Left lobe of liver (tissue), 2 donors: ENCODE measurements at regions not wholly inside any gene's neighbourhood (a gene's known extent, or its start where the extent isn't known, plus 50 kb on each side); places are given as distances from the start of the nearest gene placed in this dataset.
"Not testable (repeated sequence)": the region's sequence is repeated elsewhere in the genome, so short reads cannot be mapped to it uniquely, and the experiment has no call there.

ENCODE experiments used
- ATAC-seq: fragments of 200-7000 bp; cut with Tn5 transposase; one replicate; pipeline ENCODE4 v1.9.1; 2020; ENCODE audit warnings: mild to moderate bottlenecking, moderate library complexity
- DNase-seq: peaks from one replicate; pipeline ENCODE4 v3.0.0-alpha.2; 2020; ENCODE audit warnings: low spot score
- donor health status: DM: no; HTN: no; CAD: no; lungs with moderate emphysema.
- donor health status: DM: no; HTN: yes; CAD: no.

GRCh38 chr9:29270400-29270799 lies 1697.1 kb upstream of the C9orf72 start:
- not testable (repeated sequence) for DNase-seq, ATAC-seq

- no peak for DNase-seq
- no peak for ATAC-seq
These were observed 1708.8 kb upstream of the C9orf72 start for GRCh38 chr9:29282121-29282520.

GRCh38 chr9:29285818-29286217 lies 1712.5 kb upstream of the C9orf72 start:
- ATAC-seq (no peak), DNase-seq (no peak)

GRCh38 chr9:29289365-29289764 lies 1716.1 kb upstream of the C9orf72 start:
- no peak for ATAC-seq
- no peak for DNase-seq

- ATAC-seq: no peak
- DNase-seq: no peak
These were observed 1717.2 kb upstream of the C9orf72 start for GRCh38 chr9:29290516-29290915.

GRCh38 chr9:29297592-29297991 lies 1724.3 kb upstream of the C9orf72 start:
- ATAC-seq (no peak), DNase-seq (no peak)

- DNase-seq: no peak
- no peak for ATAC-seq
These were observed 1737.9 kb upstream of the C9orf72 start for GRCh38 chr9:29311221-29311620.

GRCh38 chr9:29312327-29312726 lies 1739.0 kb upstream of the C9orf72 start:
- no peak for DNase-seq
- ATAC-seq: no peak

GRCh38 chr9:29319736-29320513 lies 1746.6 kb upstream of the C9orf72 start:
- ATAC-seq: no peak
- no peak for DNase-seq

GRCh38 chr9:29322240-29322639 lies 1749.0 kb upstream of the C9orf72 start:
- ATAC-seq (no peak), DNase-seq (no peak)

GRCh38 chr9:29325894-29326293 lies 1752.6 kb upstream of the C9orf72 start:
- DNase-seq: no peak
- ATAC-seq: no peak

GRCh38 chr9:29332789-29333188 lies 1759.5 kb upstream of the C9orf72 start:
- no peak for ATAC-seq
- DNase-seq: no peak

- ATAC-seq: no peak
These were observed 1763.0 kb upstream of the C9orf72 start for GRCh38 chr9:29336281-29336680.

GRCh38 chr9:29339387-29339786 lies 1766.1 kb upstream of the C9orf72 start:
- no peak for ATAC-seq
- DNase-seq: no peak

More at GRCh38 chr9:29336281-29336680, 1763.0 kb upstream of the C9orf72 start:
- DNase-seq: no peak

- DNase-seq (no peak), ATAC-seq (no peak)
These were observed 1775.7 kb upstream of the C9orf72 start for GRCh38 chr9:29348999-29349398.

GRCh38 chr9:29389421-29389820 lies 1816.1 kb upstream of the C9orf72 start:
- ATAC-seq (no peak), DNase-seq (no peak)

- no peak for ATAC-seq
These were observed 1817.6 kb upstream of the C9orf72 start for GRCh38 chr9:29390859-29391258.

GRCh38 chr9:29393064-29393463 lies 1819.8 kb upstream of the C9orf72 start:
- ATAC-seq (no peak), DNase-seq (no peak)

More at GRCh38 chr9:29390859-29391258, 1817.6 kb upstream of the C9orf72 start:
- no peak for DNase-seq

GRCh38 chr9:29394855-29395254 lies 1821.6 kb upstream of the C9orf72 start:
- ATAC-seq: no peak
- no peak for DNase-seq

- ATAC-seq (no peak), DNase-seq (no peak)
These were observed 1823.9 kb upstream of the C9orf72 start for GRCh38 chr9:29397148-29397547.

GRCh38 chr9:29416204-29416603 lies 1842.9 kb upstream of the C9orf72 start:
- ATAC-seq (no peak), DNase-seq (no peak)

GRCh38 chr9:29422438-29422837 lies 1849.2 kb upstream of the C9orf72 start:
- ATAC-seq (no peak), DNase-seq (no peak)

- ATAC-seq (no peak), DNase-seq (no peak)
These were observed 1858.9 kb upstream of the C9orf72 start for GRCh38 chr9:29432191-29432590.
